Loucy (cell line): ENCODE measurements at regions not wholly inside any gene's neighbourhood (a gene's known extent, or its start where the extent isn't known, plus 50 kb on each side); places are given as distances from the start of the nearest gene placed in this dataset.

Source experiments
- CTCF ChIP-seq: fragments of 200-600 bp; sonication (generic); conservative IDR thresholded peaks from 2 replicates; pipeline ENCODE4 v1.5.1; 2014; ENCODE audit warnings: mild to moderate bottlenecking, antibody characterized with exemption, low read length
- EZH2phosphoT487 ChIP-seq: fragments of 200-600 bp; IDR thresholded peaks from 2 replicates; pipeline ENCODE4 v1.6.1; 2018; ENCODE audit warnings: antibody characterized with exemption, mild to moderate bottlenecking, moderate library complexity, borderline replicate concordance

DNA sequence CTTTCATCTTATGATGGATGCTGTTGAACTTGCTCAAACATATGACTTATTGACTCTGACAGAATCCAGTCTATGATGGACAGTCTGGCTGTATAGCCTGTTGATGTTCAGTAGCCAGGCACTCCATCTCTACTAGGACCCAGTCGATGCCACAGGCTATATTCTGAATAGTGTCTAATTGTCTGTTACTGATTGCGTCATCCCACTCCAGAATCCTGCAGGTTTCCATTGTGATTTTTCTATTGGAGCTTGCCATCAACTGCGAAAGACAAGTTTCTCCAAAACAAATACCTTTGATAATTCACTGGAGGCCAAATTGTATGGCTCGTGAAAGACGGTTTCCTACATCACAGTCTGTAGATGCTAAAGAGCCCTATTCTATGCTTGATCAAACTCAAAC lies 481.7 kb upstream of the CHORDC1 start:
- TF ChIP-seq CTCF (no peak), EZH2phosphoT487 (no peak)
